ENCODE measurements at regions not wholly inside any gene's neighbourhood (a gene's known extent, or its start where the extent isn't known, plus 50 kb on each side); places are given as distances from the start of the nearest gene placed in this dataset.

GRCh38 chr3:107892955-107893624 is 197.7 kb downstream of the CD47 start:
- DNase-seq = no peak

- no peak for DNase-seq
Observed at GRCh38 chr3:107884719-107885460, 205.9 kb downstream of the CD47 start.

GRCh38 chr3:107884028-107884427 is 206.8 kb downstream of the CD47 start:
- DNase-seq = no peak

GRCh38 chr3:107882881-107883280 is 207.9 kb downstream of the CD47 start:
- no peak for DNase-seq

GRCh38 chr3:107882261-107882660 is 208.6 kb downstream of the CD47 start:
- no peak for DNase-seq

GRCh38 chr3:107881509-107881908 is 209.3 kb downstream of the CD47 start:
- DNase-seq = no peak

GRCh38 chr3:107880702-107881101 is 210.1 kb downstream of the CD47 start:
- no peak for DNase-seq

- no peak for DNase-seq
Observed at GRCh38 chr3:107877936-107878335, 212.9 kb downstream of the CD47 start.

- DNase-seq = no peak
Observed at GRCh38 chr3:107870943-107871638, 219.7 kb downstream of the CD47 start.

- no peak for DNase-seq
Observed at GRCh38 chr3:107870096-107870495, 220.7 kb downstream of the CD47 start.

- DNase-seq = no peak
Observed at GRCh38 chr3:107868449-107868848, 222.4 kb downstream of the CD47 start.

GRCh38 chr3:107861904-107862303 is 228.9 kb downstream of the CD47 start:
- DNase-seq = no peak

- no peak for DNase-seq
Observed at GRCh38 chr3:107861422-107861821, 229.4 kb downstream of the CD47 start.

Measured in hippocampal formation (tissue), 2 donors.